Testis (tissue), 2 donors: ENCODE measurements at regions not wholly inside any gene's neighbourhood (a gene's known extent, or its start where the extent isn't known, plus 50 kb on each side); places are given as distances from the start of the nearest gene placed in this dataset.
"Not testable (repeated sequence)": the region's sequence is repeated elsewhere in the genome, so short reads cannot be mapped to it uniquely, and the experiment has no call there.

Experiments
- DNase-seq: peaks from one replicate; pipeline ENCODE4 v3.0.0-alpha.2; 2019
- H3K27ac ChIP-seq, 2 donors: fragments of 200-600 bp; sonication (generic); one replicate each; pipeline ENCODE4 v1.5.1; 2019
- H3K27me3 ChIP-seq: fragments of 200-600 bp; sonication (generic); one replicate; pipeline ENCODE4 v1.5.1; 2019
- H3K36me3 ChIP-seq: fragments of 200-600 bp; sonication (generic); one replicate; pipeline ENCODE4 v1.5.1; 2017; ENCODE audit warnings: low read depth; ENCODE audit errors: missing control alignments
- H3K4me1 ChIP-seq: fragments of 200-600 bp; sonication (generic); one replicate; pipeline ENCODE4 v1.5.1; 2019
- H3K4me3 ChIP-seq, 2 donors: fragments of 200-600 bp; sonication (generic); one replicate each; pipeline ENCODE4 v1.5.1; 2017 to 2019
- H3K9me3 ChIP-seq: fragments of 200-600 bp; sonication (generic); one replicate; pipeline ENCODE4 v1.5.1; 2017
- CTCF ChIP-seq, 3 experiments: fragments of 450-650 bp in 2 of 3; fragments of 200-600 bp in 1 of 3; sonication (generic) in 1 of 3; IDR thresholded peaks; one replicate each; pipeline ENCODE4 v1.5.1; 2016 to 2019; ENCODE audit warnings: antibody characterized with exemption in 3 of 3, mild to moderate bottlenecking in 2 of 3, moderate library complexity in 1 of 3
- POLR2A ChIP-seq: fragments of 450-650 bp; IDR thresholded peaks from one replicate; pipeline ENCODE4 v1.6.1; 2017; ENCODE audit warnings: antibody characterized with exemption, mild to moderate bottlenecking, moderate library complexity
- WGBS, 2 donors: methylation state at CpG; one replicate each; pipeline ENCODE4 v1.1.5; 2018; 5-methylcytosine and 5-hydroxymethylcytosine counted together
- intact Hi-C: fragments of 100-400 bp; cut with DNase I; formaldehyde crosslinking; loops from one replicate; pipeline ENCODE4 v1.15.1; 2023; ENCODE audit warnings: low total_unique reads

- no peak overlapping the region for H3K27ac ChIP-seq
- no peaks in the 10 kb centered on the region for H3K36me3 ChIP-seq
- TF ChIP-seq CTCF (IDR thresholded peaks at IDR 0.05) = no peak
- no peak for TF ChIP-seq POLR2A
- H3K27me3 ChIP-seq = no peaks in the 10 kb centered on the region
- H3K4me1 ChIP-seq = no peaks in the 10 kb centered on the region
- WGBS, 2 donors = 71 to 74% methylated on average over 3 of the region's 3 CpGs
- no peak overlapping the region for H3K4me3 ChIP-seq
- no peaks in the 10 kb centered on the region for H3K9me3 ChIP-seq
- intact Hi-C loops = no loop called here
- no peak for DNase-seq
Observed at GRCh38 chr1:95643071-95643470, 409.1 kb downstream of the RWDD3 start.

GRCh38 chr1:95645126-95645525 lies 411.1 kb downstream of the RWDD3 start:
- H3K36me3 ChIP-seq, H3K4me3 ChIP-seq, H3K9me3 ChIP-seq, DNase-seq, H3K27me3 ChIP-seq, H3K27ac ChIP-seq, H3K4me1 ChIP-seq, intact Hi-C loops: not testable (repeated sequence)
- WGBS, 2 donors = 88% methylated on average over 6 of the region's 6 CpGs

- WGBS, 2 donors = 98 to 99% methylated on average over 3 of the region's 3 CpGs
Observed at GRCh38 chr1:95650631-95651030, 416.6 kb downstream of the RWDD3 start.

GRCh38 chr1:95652423-95652965 lies 418.5 kb downstream of the RWDD3 start:
- no peaks in the 10 kb centered on the region for H3K4me1 ChIP-seq
- 72 to 92% methylated on average over 8 of the region's 8 CpGs for WGBS, 2 donors
- H3K27me3 ChIP-seq = no peaks in the 10 kb centered on the region
- DNase-seq = no peak
- no peaks in the 10 kb centered on the region for H3K9me3 ChIP-seq
- H3K36me3 ChIP-seq = no peaks in the 10 kb centered on the region
- no peak for TF ChIP-seq CTCF (IDR thresholded peaks at IDR 0.05)
- no peak for TF ChIP-seq POLR2A
- intact Hi-C loops = no loop called here
- H3K4me3 ChIP-seq = no peak overlapping the region
- H3K27ac ChIP-seq = no peak overlapping the region

More at GRCh38 chr1:95650631-95651030, 416.6 kb downstream of the RWDD3 start:
- no peak for DNase-seq
- H3K36me3 ChIP-seq = no peaks in the 10 kb centered on the region
- intact Hi-C loops = no loop called here
- H3K9me3 ChIP-seq = no peaks in the 10 kb centered on the region
- H3K4me3 ChIP-seq = no peak overlapping the region
- H3K4me1 ChIP-seq = no peaks in the 10 kb centered on the region
- H3K27ac ChIP-seq = no peak overlapping the region
- no peak for TF ChIP-seq POLR2A
- TF ChIP-seq CTCF (IDR thresholded peaks at IDR 0.05) = no peak
- H3K27me3 ChIP-seq = no peaks in the 10 kb centered on the region

GRCh38 chr1:95653618-95654017 lies 419.6 kb downstream of the RWDD3 start:
- no peak overlapping the region for H3K4me3 ChIP-seq
- H3K9me3 ChIP-seq = no peaks in the 10 kb centered on the region
- no peak overlapping the region for H3K27ac ChIP-seq
- H3K27me3 ChIP-seq = no peaks in the 10 kb centered on the region
- TF ChIP-seq CTCF (IDR thresholded peaks at IDR 0.05) = no peak
- TF ChIP-seq POLR2A = no peak
- intact Hi-C loops = no loop called here
- H3K4me1 ChIP-seq = no peaks in the 10 kb centered on the region
- DNase-seq = no peak
- WGBS, 2 donors = 59 to 70% methylated on average over 4 of the region's 4 CpGs
- H3K36me3 ChIP-seq = no peaks in the 10 kb centered on the region
